Spleen (tissue), 7 donors: ENCODE measurements at regions not wholly inside any gene's neighbourhood (a gene's known extent, or its start where the extent isn't known, plus 50 kb on each side); places are given as distances from the start of the nearest gene placed in this dataset.

Experiments
- CTCF ChIP-seq, 11 experiments: fragments of 200-600 bp in 7 of 11; fragments of 450-650 bp in 4 of 11; sonication (generic) in 4 of 11; IDR thresholded peaks in 8 of 11; conservative IDR thresholded peaks in 3 of 11; 1 replicate in 7 of 11; 2 replicates in 4 of 11; pipeline versions ENCODE4 v1.4.0 to v1.8.0; 2016 to 2021; ENCODE audit warnings: antibody characterized with exemption in 11 of 11, inconsistent platforms in 4 of 11, mild to moderate bottlenecking in 1 of 11
- POLR2A ChIP-seq, 3 donors: fragments of 450-650 bp; IDR thresholded peaks; one replicate each; pipeline ENCODE4 v1.5.1; 2017; ENCODE audit warnings: antibody characterized with exemption in 3 of 3, mild to moderate bottlenecking in 1 of 3
- donor health status: DM: no; HTN: no; CAD: no; lungs with moderate emphysema.
- donor health status: DM: no; HTN: no; CAD: no.
- donor health status: DM: no; HTN: no; CAD: no.

DNA sequence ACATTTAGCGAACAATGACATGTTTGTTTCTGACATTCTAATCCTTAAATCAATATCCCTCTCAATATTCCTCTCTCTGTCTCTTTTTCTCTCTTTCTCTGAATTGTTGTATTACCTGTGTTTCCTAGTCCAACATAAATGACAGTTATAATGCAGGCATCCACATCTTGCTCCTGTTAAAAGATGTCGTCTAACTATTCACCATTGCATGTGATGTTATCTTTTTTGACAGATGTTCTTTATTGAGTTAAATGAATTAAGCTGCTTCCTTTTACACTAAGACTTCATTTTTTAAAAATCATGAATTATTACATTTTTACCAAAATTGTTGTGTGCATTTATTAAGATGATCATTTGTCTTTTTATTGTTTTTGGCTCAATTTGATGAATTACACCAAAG, 527.5 kb downstream of the PRR16 start:
- TF ChIP-seq CTCF (IDR thresholded peaks at IDR 0.05 in 8 of 11, conservative IDR thresholded peaks at IDR 0.05 in 3 of 11) (no peak), POLR2A (IDR thresholded peaks at IDR 0.05) (no peak)
